HepG2 (cell line): ENCODE measurements at regions not wholly inside any gene's neighbourhood (a gene's known extent, or its start where the extent isn't known, plus 50 kb on each side); places are given as distances from the start of the nearest gene placed in this dataset.

Source experiments
- ATAC-seq: fragments of 200-7000 bp; cut with Tn5 transposase; 3 replicates; pipeline ENCODE4 v1.9.1; 2020; ENCODE audit warnings: mild to moderate bottlenecking, moderate library complexity
- BruUV-seq: library from RNA; stranded (reverse); fragments of 400-500 nt; replicated peaks from 2 replicates; lab custom pipeline; 2021; lab: Mats Ljungman, UMichigan
- CTCF ChIA-PET: fragments of 300-600 bp; formaldehyde crosslinking; extraction: SDS; loops from one replicate; lab custom pipeline; 2021; ENCODE audit warnings: low total read pairs, inconsistent platforms, low intra/inter-chr PET ratio; lab: Yijun Ruan, JAX
- POLR2A ChIA-PET: fragments of 350-600 bp; sonication (Branson Sonifier 250); formaldehyde crosslinking; loops from one replicate; lab custom pipeline; 2020; ENCODE audit warnings: antibody characterized with exemption, inconsistent platforms; lab: Yijun Ruan, JAX
- DNase-seq: peaks from one replicate; pipeline ENCODE4 v3.0.0-alpha.2; 2015; ENCODE audit warnings: low spot score
- FAIRE-seq: peaks from 3 replicates; lab custom pipeline; 2011; peaks lifted over from hg19 to GRCh38; lab: Jason Lieb, UNC
- H2AFZ ChIP-seq: one replicate; pipeline ENCODE4 v1.6.1; 2011; ENCODE audit warnings: low read length, inconsistent platforms
- H3K27ac ChIP-seq: fragments of 300-600 bp; 3 replicates; pipeline ENCODE4 v1.8.0; 2011; ENCODE audit warnings: mixed run types, mild to moderate bottlenecking, mixed read lengths, low read length, inconsistent platforms; ENCODE audit not compliant: insufficient read depth; ENCODE audit errors: extremely low read length
- H3K27me3 ChIP-seq, 2 experiments: fragments of 200-600 bp in 1 of 2; 2 replicates in 1 of 2; 3 replicates in 1 of 2; pipeline versions ENCODE4 v1.6.0 to v1.8.0; 2011; ENCODE audit warnings: low read length in 2 of 2, mild to moderate bottlenecking in 2 of 2, moderate library complexity in 2 of 2, inconsistent platforms in 1 of 2; ENCODE audit not compliant: insufficient read depth in 2 of 2, control insufficient read depth in 1 of 2
- H3K36me3 ChIP-seq, 2 experiments: fragments of 200-600 bp in 1 of 2; replicated peaks in 1 of 2; 2 replicates in 1 of 2; 3 replicates in 1 of 2; pipeline versions ENCODE4 v1.5.1 to v1.8.0; 2011; ENCODE audit warnings: low read length in 2 of 2, inconsistent platforms in 1 of 2; ENCODE audit not compliant: insufficient read depth in 2 of 2, control insufficient read depth in 1 of 2
- H3K4me1 ChIP-seq: 2 replicates; pipeline ENCODE4 v1.5.1; 2012; ENCODE audit warnings: low read length, inconsistent platforms; ENCODE audit not compliant: insufficient read depth
- H3K4me2 ChIP-seq: 2 replicates; pipeline ENCODE4 v1.6.0; 2011; ENCODE audit warnings: low read depth, low read length, inconsistent platforms
- H3K4me3 ChIP-seq, 3 experiments: fragments of 200-600 bp in 1 of 3; sonication (generic), shearing (Covaris generic) in 1 of 3; replicated peaks in 1 of 3; 2 replicates each; pipeline ENCODE4 v1.5.1; 2011 to 2016; ENCODE audit warnings: low read length in 3 of 3, inconsistent platforms in 2 of 3, low read depth in 2 of 3, mild to moderate bottlenecking in 2 of 3, control low read depth in 1 of 3, mixed read lengths in 1 of 3; ENCODE audit not compliant: insufficient read depth in 1 of 3
- H3K79me2 ChIP-seq: one replicate; pipeline ENCODE4 v1.6.1; 2011; ENCODE audit warnings: low read length, inconsistent platforms; ENCODE audit not compliant: insufficient read depth
- H3K9ac ChIP-seq: 2 replicates; pipeline ENCODE4 v1.6.0; 2011; ENCODE audit warnings: mild to moderate bottlenecking, low read depth, low read length, inconsistent platforms; ENCODE audit not compliant: insufficient read depth
- H3K9me3 ChIP-seq: 2 replicates; pipeline ENCODE4 v1.5.1; 2012; ENCODE audit warnings: mild to moderate bottlenecking, low read length
- H4K20me1 ChIP-seq: 2 replicates; pipeline ENCODE4 v1.6.0; 2011; ENCODE audit warnings: inconsistent platforms, mild to moderate bottlenecking, low read length, moderate library complexity; ENCODE audit not compliant: insufficient read depth
- ARNT2 ChIP-seq: sonication (generic); formaldehyde crosslinking; IDR thresholded peaks from 2 replicates; pipeline ENCODE4 v1.8.0; 2022; ENCODE audit warnings: mild to moderate bottlenecking, low read depth, missing genetic modification reagents, moderate library complexity
- MXD3 ChIP-seq: IDR thresholded peaks from 2 replicates; pipeline ENCODE4 v1.6.1; 2016; ENCODE audit warnings: mild to moderate bottlenecking, missing biosample characterization, missing genetic modification reagents
- MXI1 ChIP-seq: IDR thresholded peaks from 3 replicates; pipeline ENCODE4 v1.6.1; 2012; ENCODE audit warnings: low read depth, low read length, inconsistent platforms, borderline replicate concordance
- ZFY ChIP-seq: sonication (generic); formaldehyde crosslinking; IDR thresholded peaks from 2 replicates; pipeline ENCODE4 v1.4.0; 2020; ENCODE audit warnings: missing genetic modification reagents
- ZNF331 ChIP-seq: sonication (generic); formaldehyde crosslinking; IDR thresholded peaks from 2 replicates; pipeline ENCODE4 v1.4.0; 2020; ENCODE audit warnings: missing genetic modification reagents
- ZNF343 ChIP-seq: sonication (generic); formaldehyde crosslinking; IDR thresholded peaks from 2 replicates; pipeline ENCODE4 v1.4.0; 2020; ENCODE audit warnings: mild to moderate bottlenecking, missing genetic modification reagents
- ZNF382 ChIP-seq: sonication (generic); formaldehyde crosslinking; IDR thresholded peaks from 2 replicates; pipeline ENCODE4 v1.5.0; 2020; ENCODE audit warnings: missing genetic modification reagents, mild to moderate bottlenecking, borderline replicate concordance
- ZNF773 ChIP-seq: sonication (generic); formaldehyde crosslinking; IDR thresholded peaks from 2 replicates; pipeline ENCODE4 v1.4.0; 2020; ENCODE audit warnings: missing genetic modification reagents, borderline replicate concordance
- ZSCAN21 ChIP-seq: sonication (generic); formaldehyde crosslinking; IDR thresholded peaks from 2 replicates; pipeline ENCODE4 v1.8.0; 2022; ENCODE audit warnings: mild to moderate bottlenecking, missing genetic modification reagents, moderate library complexity, borderline replicate concordance
- WGBS: methylation state at CpG from one replicate; pipeline ENCODE4 v1.1.6; 2017; ENCODE audit warnings: low lambda C conversion rate; 5-methylcytosine and 5-hydroxymethylcytosine counted together
- in situ Hi-C: cut with HindIII; loops from 2 replicates; pipeline ENCODE4 v1.10.0; 2017; ENCODE audit warnings: low pct_unique_long_range_greater_than_20kb; ENCODE audit not compliant: extremely low pct_ligation_motif_present
- intact Hi-C: fragments of 100-400 bp; cut with micrococcal nuclease; formaldehyde crosslinking; loops from one replicate; pipeline ENCODE4 v1.10.0; 2022; ENCODE audit not compliant: unreplicated experiment

DNA sequence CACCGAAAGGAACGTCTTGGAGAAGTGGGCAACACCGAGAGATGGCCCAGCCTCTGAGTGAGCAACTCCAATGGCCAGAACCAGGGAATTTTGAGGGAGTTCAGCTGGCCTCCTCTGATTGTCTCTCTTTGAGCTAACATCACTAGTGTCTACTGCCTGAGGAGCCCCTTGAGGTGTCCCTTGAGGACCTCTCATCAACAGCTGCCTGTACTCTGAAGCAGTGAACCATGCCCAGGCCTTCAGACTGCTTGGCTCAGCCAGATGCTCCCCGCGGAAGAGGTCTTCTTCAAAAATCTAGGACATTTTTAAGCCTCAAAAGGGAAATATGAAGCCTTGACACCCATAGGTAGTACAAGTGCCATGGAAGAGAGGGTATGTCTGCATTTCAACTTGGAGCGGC is 430.4 kb downstream of the TXNL1 start:
- DNase-seq: no peak
- Histone ChIP-seq H3K79me2 (no peaks in the 10 kb centered on the region), H3K4me1 (no peaks in the 10 kb centered on the region), H4K20me1 (no peaks in the 10 kb centered on the region), H3K9ac (no peak overlapping the region), H2AFZ (no peak overlapping the region), H3K9me3 (peaks cover 93% of the 10 kb centered on the region), H3K4me2 (no peak overlapping the region), H3K27me3 (no peaks in the 10 kb centered on the region), H3K27ac (no peak overlapping the region), H3K4me3 (no peak overlapping the region), H3K36me3 (no peaks in the 10 kb centered on the region)
- no peak for TF ChIP-seq ZSCAN21 (CRISPR knock-in tag)
- no peak for TF ChIP-seq MXI1
- TF ChIP-seq ZFY (CRISPR knock-in tag): no peak
- TF ChIP-seq MXD3: no peak
- no peak for TF ChIP-seq ZNF773 (CRISPR knock-in tag)
- no TSS peak for BruUV-seq
- FAIRE-seq: no peak
- ChIA-PET POLR2A (no interaction called here), CTCF (no interaction called here)
- intact Hi-C loops (no loop called here), in situ Hi-C loops (no loop called here)
- WGBS: 38% methylated on average over 6 of the region's 6 CpGs
- no peak for ATAC-seq

DNA sequence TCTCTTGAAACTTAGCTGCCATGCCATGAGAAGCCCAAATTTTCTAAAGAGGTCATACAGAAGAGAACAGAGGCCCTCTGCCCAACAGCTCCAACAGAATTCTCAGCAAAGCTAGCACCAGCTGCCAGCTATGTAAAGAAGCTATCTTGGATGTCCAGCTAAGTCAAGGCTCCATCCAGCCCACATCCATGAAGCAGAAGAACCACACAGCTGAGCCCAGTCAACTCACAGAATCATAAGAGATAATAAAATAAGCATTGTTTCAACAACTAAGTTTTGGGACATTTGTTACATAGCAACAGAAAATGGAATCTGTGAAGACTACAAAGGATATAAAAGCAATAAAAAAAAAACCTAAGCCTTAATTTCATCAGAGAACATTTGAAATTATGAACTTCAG is 434.3 kb downstream of the TXNL1 start:
- POLR2A ChIA-PET: no interaction called here
- no peak for TF ChIP-seq ZNF382
- TF ChIP-seq ZNF343 (CRISPR knock-in tag): no peak
- peak; percentile 90 for TF ChIP-seq ZNF331 (CRISPR knock-in tag)
- no peak for TF ChIP-seq ARNT2 (CRISPR knock-in tag)
- BruUV-seq: no TSS peak
- Histone ChIP-seq H3K9ac (no peak overlapping the region), H3K4me1 (no peaks in the 10 kb centered on the region), H3K27me3 (no peaks in the 10 kb centered on the region), H3K79me2 (no peaks in the 10 kb centered on the region), H3K4me2 (no peak overlapping the region), H3K4me3 (no peak overlapping the region), H4K20me1 (no peaks in the 10 kb centered on the region), H3K9me3 (peaks cover 87% of the 10 kb centered on the region), H2AFZ (no peak overlapping the region), H3K27ac (no peak overlapping the region), H3K36me3 (no peaks in the 10 kb centered on the region)
- no peak for ATAC-seq
- DNase-seq: no peak
- no peak for FAIRE-seq
- in situ Hi-C loops (no loop called here), intact Hi-C loops (no loop called here)
- CTCF ChIA-PET: no interaction called here
